Stimulated activated CD4-positive, alpha-beta T cell treated with anti-CD3 and anti-CD28 coated beads, Interleukin-2, amount 100 ng/mL, for 24 hours (primary cell): ENCODE measurements at regions not wholly inside any gene's neighbourhood (a gene's known extent, or its start where the extent isn't known, plus 50 kb on each side); places are given as distances from the start of the nearest gene placed in this dataset.

Source experiments
- DNase-seq, 2 donors: peaks; one replicate each; pipeline ENCODE4 v3.0.0-alpha.2; 2020

DNA sequence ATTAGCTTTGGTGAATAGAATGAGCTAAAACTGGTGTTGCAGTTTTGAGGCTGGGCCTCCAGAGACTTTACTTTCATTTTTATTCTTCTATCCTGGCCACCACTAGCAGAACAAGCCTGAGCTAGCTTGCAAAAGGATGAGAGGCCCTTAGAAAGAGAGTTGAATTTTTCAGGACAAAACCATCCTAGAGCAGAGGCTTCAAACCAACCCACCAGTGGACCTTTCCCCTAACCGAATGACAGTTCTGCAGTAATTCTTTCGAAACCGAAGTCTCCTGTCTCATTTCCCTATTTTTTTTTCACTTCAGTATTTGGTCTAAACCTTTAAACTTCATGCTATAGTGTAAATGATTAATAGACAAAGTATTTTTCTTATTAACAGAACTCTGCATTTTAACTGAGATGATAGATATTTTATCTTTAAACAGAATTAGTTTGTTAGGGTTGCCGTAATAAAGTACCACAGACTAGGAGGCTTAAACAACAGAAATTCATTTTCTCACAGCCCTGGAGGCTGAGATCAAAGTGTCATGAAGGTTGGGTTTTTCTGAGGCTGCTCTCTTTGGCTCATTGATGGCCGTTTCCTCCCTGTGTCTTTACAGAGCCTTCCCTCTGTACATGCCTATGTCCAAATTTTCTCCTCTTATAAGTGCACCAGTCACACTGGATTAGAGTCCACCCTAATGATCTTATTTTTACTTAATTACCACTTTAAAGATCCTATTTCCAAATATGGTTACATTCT, 80.6 kb upstream of the PAK5 start:
- DNase-seq: no peak

DNA sequence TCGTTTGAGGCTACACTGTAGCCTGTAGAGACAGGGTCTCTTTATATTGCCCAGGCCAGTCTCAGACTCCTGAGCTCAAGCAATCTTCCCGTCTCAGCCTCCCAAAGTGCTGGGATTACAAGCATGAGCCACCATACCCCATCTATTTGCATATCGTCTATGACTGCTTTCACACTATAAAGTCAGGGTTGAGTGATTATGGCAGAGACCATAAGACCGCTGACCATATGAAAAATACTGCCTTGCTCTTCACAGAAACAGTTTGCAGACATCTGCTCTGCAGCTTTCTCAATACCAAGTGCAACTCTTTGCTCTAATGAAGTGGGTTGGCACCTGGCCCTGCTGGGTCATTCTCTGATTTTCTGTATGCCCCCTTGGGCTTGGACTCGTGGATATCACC, 79.5 kb upstream of the PAK5 start:
- no peak for DNase-seq

DNA sequence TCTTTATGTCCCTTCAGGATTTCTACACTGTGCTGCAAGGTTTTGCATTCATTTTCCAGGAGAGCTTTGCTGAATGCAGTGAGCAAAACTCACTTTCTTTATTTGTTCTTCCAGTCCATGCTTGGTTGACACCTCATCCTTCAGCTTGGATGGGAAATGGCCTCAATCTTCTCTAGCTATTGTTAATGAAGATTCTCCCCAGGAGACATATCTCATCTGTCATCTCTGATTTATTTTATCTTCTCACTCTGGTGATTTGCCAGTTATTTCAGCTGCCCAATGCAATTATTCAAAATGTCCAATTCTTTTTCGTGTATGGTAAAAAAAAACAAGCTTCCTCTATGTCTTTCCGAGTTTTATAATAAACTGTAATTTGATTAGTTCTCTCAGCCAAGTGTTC, 77.9 kb upstream of the PAK5 start:
- no peak for DNase-seq

DNA sequence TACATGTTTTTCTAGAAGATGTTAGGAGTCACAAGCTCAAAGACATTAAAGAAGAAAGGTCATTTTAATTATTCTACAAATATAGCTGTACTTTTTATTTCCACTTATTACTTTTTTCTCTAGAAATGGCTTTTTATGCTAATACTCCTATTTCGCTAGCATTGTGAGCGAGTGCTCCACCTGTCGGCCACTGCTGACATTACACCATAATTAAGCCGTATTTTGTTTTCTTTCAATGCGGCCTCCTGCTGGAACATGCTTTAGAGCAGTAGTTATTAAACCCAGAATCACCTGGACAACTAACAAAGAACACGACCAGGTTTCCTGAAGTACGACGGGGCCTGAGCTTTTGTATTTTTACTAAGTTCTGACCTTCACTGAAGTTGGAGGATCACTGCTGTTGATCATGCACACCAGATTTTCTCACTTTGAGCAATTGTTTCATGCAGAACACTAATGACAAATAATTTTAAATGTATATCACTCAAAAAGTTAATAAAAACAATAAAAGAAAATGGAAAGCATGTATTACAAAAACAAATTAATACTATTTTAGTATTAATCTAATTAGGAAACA, 74.1 kb upstream of the PAK5 start:
- DNase-seq: peak; percentile 36 to 59

DNA sequence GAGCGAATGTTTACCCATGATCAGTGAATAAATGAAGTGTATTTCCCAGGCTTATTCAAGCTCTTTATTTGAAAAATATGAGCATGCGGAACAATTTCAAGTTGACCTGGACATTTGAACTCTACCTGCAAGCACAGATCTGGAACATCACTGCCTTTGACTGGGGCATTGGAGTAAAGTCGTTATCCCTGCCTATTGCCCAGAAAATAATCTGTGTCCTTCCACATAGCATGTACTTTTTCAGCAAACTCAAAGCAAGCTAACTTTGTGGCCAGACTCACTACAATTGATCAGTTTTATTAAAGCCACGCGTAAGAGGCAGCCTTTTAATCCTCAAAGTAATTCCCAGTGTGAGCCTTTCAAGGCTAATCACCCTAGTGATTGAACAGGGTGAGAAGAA, 73.4 kb upstream of the PAK5 start:
- no peak for DNase-seq

DNA sequence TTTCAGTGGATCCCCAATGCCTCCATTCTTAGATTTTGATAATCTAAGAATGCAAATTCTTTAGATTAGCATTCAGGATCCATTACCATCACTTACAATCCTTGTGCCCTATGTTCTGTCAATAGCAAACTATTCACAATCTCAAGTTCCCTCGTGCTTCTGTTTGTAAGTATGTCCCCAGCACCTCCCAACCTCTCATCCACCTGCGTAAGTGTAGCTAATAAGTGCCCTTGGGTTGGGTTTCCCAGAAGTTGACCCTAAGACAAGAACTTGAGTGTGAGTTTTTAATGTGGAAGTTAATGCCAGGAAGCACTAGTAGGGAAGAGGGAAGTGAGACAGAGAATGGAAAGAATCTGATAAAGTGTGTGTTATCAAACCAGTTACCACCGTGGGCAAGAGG, 72.6 kb upstream of the PAK5 start:
- no peak for DNase-seq

DNA sequence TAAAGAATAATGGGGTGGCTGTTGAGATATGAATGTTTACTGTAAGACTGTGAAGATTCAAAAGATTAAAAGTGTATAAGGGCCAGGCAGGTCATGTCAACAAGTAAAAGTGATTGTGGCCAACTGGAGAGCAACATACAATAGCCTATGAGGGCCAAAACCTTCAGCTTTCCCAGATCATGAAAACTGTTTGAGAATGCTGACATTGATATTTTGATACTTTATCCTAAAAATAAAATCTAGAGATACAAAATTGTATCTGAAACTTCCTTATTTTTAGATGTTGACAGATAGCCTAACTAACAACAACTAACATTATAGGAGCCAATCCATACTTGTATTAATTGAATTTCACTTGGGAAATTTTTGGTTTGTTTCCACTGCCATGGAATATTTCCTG, 70.3 kb upstream of the PAK5 start:
- no peak for DNase-seq

DNA sequence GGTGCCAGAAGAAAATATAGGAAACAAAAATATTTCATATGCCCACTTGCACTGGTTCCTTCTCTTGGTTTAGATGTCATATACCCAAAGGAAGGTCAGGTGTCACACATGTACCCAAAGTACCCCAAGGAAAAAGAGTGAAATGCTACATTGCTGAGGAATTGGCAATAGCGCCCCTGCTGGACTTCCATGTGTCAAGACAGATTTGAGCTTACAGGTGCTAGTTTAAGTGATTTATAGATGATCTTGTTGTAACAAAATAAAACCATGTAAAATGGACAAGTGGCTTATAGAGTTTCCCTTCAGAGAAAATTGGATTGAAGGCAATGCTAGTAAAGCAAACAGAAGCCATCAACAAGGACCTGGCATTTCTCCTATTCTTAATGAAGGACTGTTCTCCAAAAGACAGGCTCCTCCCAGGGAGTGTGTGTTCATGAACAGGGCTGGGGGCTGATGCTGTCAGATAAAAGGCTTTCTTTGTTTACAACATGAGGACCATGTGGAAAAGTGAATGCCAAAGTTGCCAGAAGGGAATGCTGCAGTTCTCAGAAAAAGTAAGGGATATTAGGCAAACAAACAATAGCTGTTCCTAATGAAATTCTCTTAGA, 64.3 kb upstream of the PAK5 start:
- peak in 1 of 2 donors; percentile 1 for DNase-seq

DNA sequence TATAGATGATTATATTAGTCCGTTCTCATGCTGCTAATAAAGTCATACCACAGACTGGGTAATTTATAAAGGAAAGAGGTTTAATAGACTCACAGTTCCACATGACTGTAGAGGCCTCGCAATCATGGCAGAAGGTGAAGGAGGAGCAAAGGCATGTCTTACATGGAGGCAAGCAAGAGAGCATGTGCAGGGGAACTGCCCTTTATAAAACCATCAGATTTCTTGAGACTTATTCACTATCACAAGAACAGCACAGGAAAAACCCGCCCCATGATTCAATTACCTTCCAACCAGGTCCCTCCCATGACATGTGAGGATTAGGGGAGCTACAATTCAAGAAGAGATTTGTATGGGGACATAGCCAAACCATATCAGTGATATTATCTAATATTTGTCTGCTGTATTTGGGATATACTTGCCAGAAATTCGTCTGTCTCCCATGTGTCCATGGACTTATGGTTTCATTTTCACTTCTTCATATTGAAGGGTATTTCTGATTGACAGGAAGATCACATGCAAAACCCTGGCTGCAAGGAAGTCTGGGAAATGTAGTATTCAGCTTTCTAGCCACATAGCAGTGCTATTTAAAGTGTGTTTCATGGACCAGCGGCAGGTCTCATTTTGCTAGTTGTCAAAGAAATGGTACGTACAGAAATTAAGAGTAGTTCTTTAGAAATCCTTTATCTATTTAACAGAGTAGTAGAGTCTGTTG, 50.5 kb upstream of the PAK5 start:
- no peak for DNase-seq
